Adipocyte (in vitro differentiated cells): ENCODE measurements at regions not wholly inside any gene's neighbourhood (a gene's known extent, or its start where the extent isn't known, plus 50 kb on each side); places are given as distances from the start of the nearest gene placed in this dataset.
"Not testable (repeated sequence)": the region's sequence is repeated elsewhere in the genome, so short reads cannot be mapped to it uniquely, and the experiment has no call there.

ENCODE experiments used
- DNase-seq: peaks from one replicate; pipeline ENCODE4 v3.0.0-alpha.2; 2015; ENCODE audit warnings: low read depth
- H3K27me3 ChIP-seq: replicated peaks from 2 replicates; pipeline ENCODE4 v1.7.0; 2013; ENCODE audit warnings: mild to moderate bottlenecking, low read length, moderate library complexity; ENCODE audit not compliant: control insufficient read depth, insufficient read depth
- H3K36me3 ChIP-seq: 2 replicates; pipeline ENCODE4 v1.7.0; 2013; ENCODE audit warnings: low read length, mild to moderate bottlenecking, moderate library complexity; ENCODE audit not compliant: control insufficient read depth, insufficient read depth, severe bottlenecking
- H3K4me1 ChIP-seq: 2 replicates; pipeline ENCODE4 v1.7.0; 2013; ENCODE audit warnings: mild to moderate bottlenecking, low read length, moderate library complexity; ENCODE audit not compliant: control insufficient read depth, insufficient read depth
- H3K4me3 ChIP-seq: 2 replicates; pipeline ENCODE4 v1.7.0; 2013; ENCODE audit warnings: mild to moderate bottlenecking, low read length, moderate library complexity
- H3K9ac ChIP-seq: 2 replicates; pipeline ENCODE4 v1.7.0; 2013; ENCODE audit warnings: mild to moderate bottlenecking, low read length, moderate library complexity
- H3K9me3 ChIP-seq: 2 replicates; pipeline ENCODE4 v1.7.0; 2013; ENCODE audit warnings: mild to moderate bottlenecking, low read length, moderate library complexity; ENCODE audit not compliant: control insufficient read depth

DNA sequence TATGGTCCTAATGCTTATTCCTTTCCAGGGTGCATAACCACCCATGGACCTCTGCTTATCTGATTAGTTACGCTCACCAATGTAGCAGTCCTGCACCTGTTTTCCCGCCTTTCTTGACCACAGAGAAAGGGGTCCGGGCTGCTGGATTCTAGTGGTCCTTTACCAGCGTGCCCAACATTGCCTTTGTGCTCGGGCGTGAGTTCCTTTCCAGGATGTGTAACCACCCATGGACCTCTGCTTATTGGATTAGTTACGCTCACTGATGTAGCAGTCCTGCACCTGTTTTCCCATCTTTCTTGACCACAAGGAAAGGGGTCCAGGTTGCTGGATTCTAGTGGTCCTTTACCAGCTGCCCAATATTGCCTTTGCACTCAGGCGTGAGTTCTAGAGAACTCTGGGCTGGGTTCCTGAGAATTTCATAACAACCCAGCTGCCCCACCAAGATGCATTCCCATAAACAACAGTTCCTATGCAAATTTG lies 267.6 kb upstream of the PODXL start:
- not testable (repeated sequence) for H3K4me1 ChIP-seq, H3K9me3 ChIP-seq, DNase-seq, H3K36me3 ChIP-seq, H3K9ac ChIP-seq, H3K4me3 ChIP-seq
- peaks cover 35% of the 10 kb centered on the region for H3K27me3 ChIP-seq

DNA sequence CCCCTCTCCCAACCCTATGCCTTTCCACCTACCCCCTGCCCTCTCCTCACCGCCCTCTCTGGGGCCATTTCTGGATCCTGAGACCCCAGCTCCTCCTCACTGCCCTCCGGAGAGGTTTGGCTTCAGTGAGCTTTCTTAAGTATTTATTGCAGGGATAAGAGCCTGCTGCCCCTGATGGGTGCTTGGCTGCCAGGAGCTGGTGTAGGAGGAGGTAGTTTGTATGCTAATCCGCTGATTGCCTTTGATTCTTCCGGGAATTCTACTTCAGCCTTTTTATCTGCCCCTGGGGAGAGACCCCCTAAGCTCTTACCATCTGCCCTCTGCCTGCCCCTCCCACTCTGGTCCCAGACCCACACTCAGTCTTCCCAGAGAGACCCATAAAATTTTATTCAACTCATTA lies 263.5 kb upstream of the PODXL start:
- no peak for DNase-seq
- no peaks in the 10 kb centered on the region for H3K36me3 ChIP-seq
- no peak overlapping the region for H3K4me3 ChIP-seq
- peaks cover 40% of the 10 kb centered on the region for H3K27me3 ChIP-seq
- H3K4me1 ChIP-seq: no peaks in the 10 kb centered on the region
- H3K9me3 ChIP-seq: no peaks in the 10 kb centered on the region
- no peak overlapping the region for H3K9ac ChIP-seq

DNA sequence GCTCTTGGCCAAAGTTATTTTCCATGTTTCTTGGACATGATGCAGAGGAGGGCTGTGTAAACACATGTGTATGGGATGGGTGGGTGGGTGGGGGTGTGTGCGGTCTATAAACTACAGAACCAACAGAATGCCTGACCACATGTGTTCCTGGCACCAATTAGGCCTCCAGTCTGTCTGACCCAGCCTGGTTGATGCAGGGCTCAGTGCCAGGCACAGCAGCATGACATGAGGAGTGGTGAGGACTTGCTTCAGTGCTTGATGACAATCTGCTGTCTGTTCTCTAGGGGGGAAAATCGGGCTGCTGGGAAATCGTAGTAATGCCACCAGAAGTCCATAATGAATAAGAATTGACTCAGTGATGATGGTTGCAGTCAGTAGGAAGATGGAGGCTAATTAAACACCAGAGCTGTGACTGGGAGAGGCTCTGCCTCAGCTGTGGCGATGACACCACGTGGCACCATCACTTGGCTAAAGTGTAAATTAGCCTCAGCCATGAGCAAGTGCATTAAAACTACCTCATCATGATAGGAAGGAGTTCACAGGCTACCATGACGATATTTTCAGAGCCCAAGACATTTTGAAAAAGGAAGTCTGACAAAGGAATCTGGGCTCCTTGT lies 260.1 kb upstream of the PODXL start:
- Histone ChIP-seq H3K9ac (no peak overlapping the region), H3K4me3 (no peak overlapping the region), H3K4me1 (no peaks in the 10 kb centered on the region), H3K9me3 (no peaks in the 10 kb centered on the region), H3K27me3 (peaks cover 39% of the 10 kb centered on the region), H3K36me3 (no peaks in the 10 kb centered on the region)
- DNase-seq: no peak

DNA sequence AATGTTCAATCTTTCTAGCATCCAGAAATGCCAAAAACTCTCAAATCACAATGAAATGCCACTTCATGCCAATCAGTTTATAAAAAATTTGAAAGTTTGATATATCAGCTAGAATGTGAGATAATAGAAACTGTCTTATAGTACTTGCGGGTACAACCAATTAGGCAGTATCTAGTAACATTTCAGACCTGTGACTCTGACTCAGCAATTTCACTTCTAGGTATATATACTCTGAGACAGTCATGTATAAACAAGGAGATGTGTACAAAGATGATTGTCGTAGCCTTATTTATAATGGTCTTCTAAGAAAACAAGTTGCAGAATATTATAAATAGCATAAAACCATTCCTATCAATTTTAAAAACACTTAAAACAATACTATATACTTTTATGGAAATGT lies 252.3 kb upstream of the PODXL start:
- no peak overlapping the region for H3K9ac ChIP-seq

DNA sequence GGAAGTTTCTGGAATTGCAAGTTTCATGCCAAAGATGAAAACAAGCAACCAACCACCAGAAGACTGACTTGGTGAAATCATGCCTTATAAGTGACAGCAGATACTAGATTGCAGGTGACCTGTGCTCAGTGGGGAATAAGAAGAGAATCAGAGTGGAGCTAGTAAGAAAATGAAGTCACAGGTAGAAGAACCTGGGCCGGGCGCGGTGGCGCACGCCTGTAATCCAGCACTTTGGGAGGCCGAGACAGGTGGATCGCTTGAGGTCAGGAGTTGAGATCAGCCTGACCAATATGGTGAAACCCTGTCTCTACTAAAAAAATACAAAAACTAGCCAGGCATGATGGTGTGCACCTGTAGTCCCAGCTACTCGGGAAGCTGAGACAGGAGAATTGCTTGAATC lies 251.7 kb upstream of the PODXL start:
- H3K9ac ChIP-seq, H3K36me3 ChIP-seq, H3K9me3 ChIP-seq, H3K4me1 ChIP-seq, H3K4me3 ChIP-seq, DNase-seq: not testable (repeated sequence)
- H3K27me3 ChIP-seq: peaks cover 15% of the 10 kb centered on the region

More for the DNA sequence above, 252.3 kb upstream of the PODXL start:
- Histone ChIP-seq H3K36me3 (no peaks in the 10 kb centered on the region), H3K27me3 (peaks cover 15% of the 10 kb centered on the region), H3K9me3 (no peaks in the 10 kb centered on the region), H3K4me3 (no peak overlapping the region), H3K4me1 (no peaks in the 10 kb centered on the region)
- DNase-seq: no peak

DNA sequence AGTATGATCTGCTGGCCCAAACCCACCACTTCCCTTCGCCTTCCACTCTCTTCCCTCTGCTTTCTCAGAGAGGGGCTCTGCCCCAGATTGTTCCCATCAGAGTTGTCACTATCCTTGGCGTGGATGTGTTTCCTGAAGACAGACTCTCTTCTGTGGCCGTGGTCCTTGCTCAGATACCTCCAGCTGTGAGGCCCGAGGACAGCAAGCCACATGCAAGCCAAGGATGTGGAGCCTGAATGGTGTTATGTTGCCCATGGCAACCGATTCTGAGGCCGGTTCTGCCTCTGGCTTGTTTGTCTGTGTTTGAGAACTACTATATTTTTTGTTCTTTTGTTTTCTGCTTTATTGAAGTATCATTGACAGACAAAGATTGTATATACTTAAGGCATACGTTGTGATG lies 247.4 kb upstream of the PODXL start:
- H3K9ac ChIP-seq: no peak overlapping the region
- H3K9me3 ChIP-seq: no peaks in the 10 kb centered on the region
- H3K4me3 ChIP-seq: no peak overlapping the region
- H3K36me3 ChIP-seq: no peaks in the 10 kb centered on the region
- no peak for DNase-seq
- H3K27me3 ChIP-seq: peaks cover 32% of the 10 kb centered on the region
- no peaks in the 10 kb centered on the region for H3K4me1 ChIP-seq

DNA sequence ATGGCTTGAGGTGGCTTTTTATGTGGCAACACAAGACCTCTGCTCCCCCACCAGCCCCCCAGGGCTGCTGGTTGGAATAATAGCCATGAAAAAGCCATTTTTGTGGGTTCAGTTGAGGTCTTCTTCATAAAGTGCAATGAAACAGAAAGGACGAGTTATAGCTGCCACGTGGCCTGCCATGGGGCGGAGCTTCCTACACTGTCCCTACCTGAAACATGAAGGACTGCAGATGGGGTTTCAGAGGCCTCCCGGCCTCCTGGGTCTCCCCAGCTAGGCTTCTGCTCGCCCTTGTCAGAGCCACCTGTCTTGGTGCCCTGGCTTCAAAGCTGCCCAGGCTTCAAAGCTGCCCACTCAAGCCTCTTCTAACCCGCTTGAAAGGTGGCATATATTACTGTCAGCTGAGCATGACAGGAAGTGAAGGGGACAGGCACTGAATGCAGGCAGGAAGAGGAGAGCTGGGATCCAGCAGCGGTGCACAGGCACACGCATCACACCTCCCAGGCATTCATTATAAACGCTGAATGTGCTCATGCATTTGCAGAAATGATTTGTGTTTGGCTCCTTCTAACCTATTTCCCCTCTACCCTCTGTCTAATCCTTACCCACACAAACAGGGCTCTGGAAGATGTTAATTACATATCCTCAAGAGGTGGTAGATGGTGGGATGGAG lies 245.9 kb upstream of the PODXL start:
- H3K36me3 ChIP-seq: no peaks in the 10 kb centered on the region
- no peaks in the 10 kb centered on the region for H3K4me1 ChIP-seq
- peaks cover 32% of the 10 kb centered on the region for H3K27me3 ChIP-seq
- no peak for DNase-seq
- H3K9ac ChIP-seq: no peak overlapping the region
- no peak overlapping the region for H3K4me3 ChIP-seq
- no peaks in the 10 kb centered on the region for H3K9me3 ChIP-seq

DNA sequence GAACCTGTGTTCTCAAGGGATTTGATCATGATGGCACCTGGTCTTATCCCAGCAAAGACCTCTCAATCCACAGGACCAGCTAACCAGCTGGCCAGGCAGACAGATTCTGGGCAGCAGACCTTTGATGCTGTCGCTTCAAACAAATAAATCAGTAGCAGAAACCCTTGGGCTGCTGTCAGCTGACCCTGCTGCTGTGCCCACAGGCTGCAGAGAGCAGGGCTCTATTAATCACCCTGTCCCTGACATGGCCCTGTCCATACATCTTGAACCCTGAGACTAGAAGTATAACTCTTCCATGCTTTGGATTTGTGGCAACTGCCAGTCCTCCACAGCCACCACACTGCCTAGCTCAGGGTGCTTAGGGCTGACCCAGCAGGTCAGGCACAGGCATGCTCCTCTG lies 244.1 kb upstream of the PODXL start:
- H3K4me3 ChIP-seq: no peak overlapping the region
- no peaks in the 10 kb centered on the region for H3K36me3 ChIP-seq
- no peaks in the 10 kb centered on the region for H3K9me3 ChIP-seq
- no peak overlapping the region for H3K9ac ChIP-seq
- no peak for DNase-seq
- H3K4me1 ChIP-seq: no peaks in the 10 kb centered on the region
- H3K27me3 ChIP-seq: peaks cover 28% of the 10 kb centered on the region

DNA sequence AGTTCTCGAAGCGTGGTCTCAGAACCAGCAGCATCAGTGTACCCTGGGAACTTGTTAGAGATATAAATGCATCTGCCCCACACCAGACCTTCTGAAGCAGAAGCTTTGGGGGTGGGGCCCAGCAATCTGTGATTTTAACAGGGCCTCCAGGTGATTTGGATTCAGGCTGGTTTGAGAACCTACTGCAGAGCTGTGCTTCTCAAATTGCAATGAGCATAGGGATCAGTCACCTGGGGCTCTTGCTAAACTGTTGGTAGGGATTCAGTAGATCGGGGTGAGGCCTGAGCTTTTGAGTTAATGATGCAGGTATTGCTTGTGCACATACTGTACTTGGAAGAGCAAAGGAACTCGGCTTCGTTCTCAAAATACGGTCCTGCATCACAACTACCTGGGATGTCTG lies 243.6 kb upstream of the PODXL start:
- H3K9ac ChIP-seq: no peak overlapping the region
- H3K36me3 ChIP-seq: no peaks in the 10 kb centered on the region
- no peaks in the 10 kb centered on the region for H3K9me3 ChIP-seq
- no peaks in the 10 kb centered on the region for H3K4me1 ChIP-seq
- peaks cover 28% of the 10 kb centered on the region for H3K27me3 ChIP-seq
- DNase-seq: no peak
- H3K4me3 ChIP-seq: no peak overlapping the region

DNA sequence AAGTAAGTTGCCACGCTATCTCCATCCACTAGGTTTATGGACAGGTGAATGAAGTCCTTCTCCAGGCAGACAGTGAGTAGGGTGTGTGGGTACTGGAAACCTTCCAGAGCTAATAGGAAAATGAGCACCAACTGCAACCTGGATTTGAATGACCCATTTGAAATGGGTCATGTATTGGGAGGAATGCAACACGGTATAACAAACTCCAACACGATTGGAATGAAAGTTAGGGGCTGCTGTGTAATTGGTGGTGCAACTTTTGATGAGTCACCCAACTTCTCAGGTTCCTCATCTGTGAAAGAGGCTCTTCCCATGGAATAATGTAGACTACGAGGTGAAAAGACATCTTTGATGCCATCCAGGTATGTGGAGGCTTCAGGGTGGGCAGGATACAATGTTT lies 241.4 kb upstream of the PODXL start:
- no peak overlapping the region for H3K4me3 ChIP-seq
- no peaks in the 10 kb centered on the region for H3K9me3 ChIP-seq
- no peaks in the 10 kb centered on the region for H3K36me3 ChIP-seq
- H3K4me1 ChIP-seq: no peaks in the 10 kb centered on the region
- DNase-seq: no peak
- no peak overlapping the region for H3K9ac ChIP-seq
- H3K27me3 ChIP-seq: peaks cover 33% of the 10 kb centered on the region

DNA sequence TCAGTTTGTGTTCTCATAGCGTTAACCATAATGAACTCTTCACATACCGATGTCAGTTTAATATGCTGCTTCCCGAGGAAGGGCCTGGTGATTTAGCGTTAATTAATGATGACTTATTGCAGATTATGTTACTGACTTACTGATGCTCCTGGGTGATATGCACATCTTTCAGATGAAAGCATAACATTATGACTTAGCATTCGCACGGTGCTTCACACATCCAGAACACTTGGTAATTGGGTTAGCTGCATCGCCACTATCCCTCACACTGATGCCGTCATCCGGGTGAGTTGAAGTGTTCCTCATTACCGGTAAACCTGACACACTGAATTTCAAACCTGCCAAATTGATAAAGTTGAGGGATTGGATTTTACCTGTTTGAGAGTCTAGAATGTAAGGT lies 239.0 kb upstream of the PODXL start:
- H3K27me3 ChIP-seq: peaks cover 28% of the 10 kb centered on the region
- no peaks in the 10 kb centered on the region for H3K4me1 ChIP-seq
- H3K4me3 ChIP-seq: no peak overlapping the region
- no peak for DNase-seq
- H3K9me3 ChIP-seq: no peaks in the 10 kb centered on the region
- H3K9ac ChIP-seq: no peak overlapping the region
- H3K36me3 ChIP-seq: no peaks in the 10 kb centered on the region

DNA sequence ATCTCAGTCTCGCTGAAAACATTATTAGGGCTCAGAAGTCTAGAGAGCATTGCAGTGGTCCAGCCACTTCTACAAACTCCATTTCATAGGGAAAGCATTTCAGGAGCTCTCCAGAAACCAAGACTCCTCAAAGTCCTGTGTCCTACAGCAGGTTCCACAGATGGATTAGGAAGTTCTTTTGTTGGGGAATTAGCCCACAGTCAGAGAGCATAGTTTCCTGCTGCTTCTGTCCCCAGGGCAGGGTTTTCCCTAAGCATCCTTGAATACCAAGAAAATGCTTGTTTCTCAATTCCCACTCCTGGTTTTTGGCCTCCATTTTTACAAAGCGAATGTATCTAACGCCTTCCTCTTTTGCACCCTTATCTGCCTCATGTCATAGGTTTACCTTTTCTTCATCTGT lies 235.9 kb upstream of the PODXL start:
- Histone ChIP-seq H3K27me3 (peaks cover 17% of the 10 kb centered on the region), H3K36me3 (no peaks in the 10 kb centered on the region), H3K9ac (no peak overlapping the region), H3K9me3 (no peaks in the 10 kb centered on the region), H3K4me3 (no peak overlapping the region), H3K4me1 (no peaks in the 10 kb centered on the region)
- no peak for DNase-seq
